Stomach (tissue), 4 donors: ENCODE measurements at regions not wholly inside any gene's neighbourhood (a gene's known extent, or its start where the extent isn't known, plus 50 kb on each side); places are given as distances from the start of the nearest gene placed in this dataset.
"Not testable (repeated sequence)": the region's sequence is repeated elsewhere in the genome, so short reads cannot be mapped to it uniquely, and the experiment has no call there.

Experiments
- EP300 ChIP-seq: sonication (generic); formaldehyde crosslinking; IDR thresholded peaks from one replicate; pipeline ENCODE4 v1.6.1; 2017; ENCODE audit warnings: antibody characterized with exemption
- TF ChIP-seq, protein P1 (sequence below), 7 experiments: fragments of 450-650 bp in 4 of 7; fragments of 200-600 bp in 3 of 7; sonication (generic) in 3 of 7; IDR thresholded peaks; one replicate each; pipeline ENCODE4 v1.5.1; 2016 to 2019; ENCODE audit warnings: antibody characterized with exemption in 7 of 7, control low read depth in 2 of 7, mild to moderate bottlenecking in 1 of 7

DNA sequence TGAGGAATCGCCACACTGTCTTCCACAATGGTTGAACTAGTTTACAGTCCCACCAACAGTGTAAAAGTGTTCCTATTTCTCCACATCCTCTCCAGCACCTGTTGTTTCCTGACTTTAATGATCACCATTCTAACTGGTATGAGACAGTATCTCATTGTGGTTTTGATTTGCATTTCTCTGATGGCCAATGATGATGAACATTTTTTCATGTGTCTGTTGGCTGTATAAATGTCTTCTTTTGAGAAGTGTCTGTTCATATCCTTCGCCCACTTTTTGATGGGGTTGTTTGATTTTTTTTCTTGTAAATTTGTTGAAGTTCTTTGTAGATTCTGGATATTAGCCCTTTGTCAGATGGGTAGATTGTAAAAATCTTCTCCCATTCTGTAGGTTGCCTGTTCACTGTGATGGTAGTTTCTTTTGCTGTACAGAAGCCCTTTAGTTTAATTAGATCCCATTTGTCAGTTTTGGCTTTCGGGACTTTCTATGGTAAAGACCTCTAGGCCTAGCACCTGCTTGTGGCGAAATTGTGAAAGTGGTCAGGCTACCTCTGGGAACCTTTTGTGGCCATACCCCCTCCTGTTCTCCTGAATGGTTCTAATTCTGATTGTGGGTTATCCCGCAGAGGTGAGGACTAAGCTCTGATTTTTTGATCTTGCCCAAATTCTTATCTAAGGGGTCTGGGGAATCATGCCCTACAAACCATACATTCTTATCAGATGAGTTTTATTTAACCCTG, 99.9 kb upstream of the RNU6-1 start:
- TF ChIP-seq EP300, result not testable (repeated sequence)
- TF ChIP-seq, protein P1, sequence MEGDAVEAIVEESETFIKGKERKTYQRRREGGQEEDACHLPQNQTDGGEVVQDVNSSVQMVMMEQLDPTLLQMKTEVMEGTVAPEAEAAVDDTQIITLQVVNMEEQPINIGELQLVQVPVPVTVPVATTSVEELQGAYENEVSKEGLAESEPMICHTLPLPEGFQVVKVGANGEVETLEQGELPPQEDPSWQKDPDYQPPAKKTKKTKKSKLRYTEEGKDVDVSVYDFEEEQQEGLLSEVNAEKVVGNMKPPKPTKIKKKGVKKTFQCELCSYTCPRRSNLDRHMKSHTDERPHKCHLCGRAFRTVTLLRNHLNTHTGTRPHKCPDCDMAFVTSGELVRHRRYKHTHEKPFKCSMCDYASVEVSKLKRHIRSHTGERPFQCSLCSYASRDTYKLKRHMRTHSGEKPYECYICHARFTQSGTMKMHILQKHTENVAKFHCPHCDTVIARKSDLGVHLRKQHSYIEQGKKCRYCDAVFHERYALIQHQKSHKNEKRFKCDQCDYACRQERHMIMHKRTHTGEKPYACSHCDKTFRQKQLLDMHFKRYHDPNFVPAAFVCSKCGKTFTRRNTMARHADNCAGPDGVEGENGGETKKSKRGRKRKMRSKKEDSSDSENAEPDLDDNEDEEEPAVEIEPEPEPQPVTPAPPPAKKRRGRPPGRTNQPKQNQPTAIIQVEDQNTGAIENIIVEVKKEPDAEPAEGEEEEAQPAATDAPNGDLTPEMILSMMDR (IDR thresholded peaks at IDR 0.05), result not testable (repeated sequence)
